ENCODE measurements at regions not wholly inside any gene's neighbourhood (a gene's known extent, or its start where the extent isn't known, plus 50 kb on each side); places are given as distances from the start of the nearest gene placed in this dataset.

GRCh38 chr5:156232251-156232869 lies 94.6 kb upstream of the SGCD start:
- no peak for TF ChIP-seq SIN3A (IDR thresholded peaks at IDR 0.05; ENCODE audit: borderline replicate concordance, insufficient read depth, low read depth, low read length)
- H3K9me3 ChIP-seq (ENCODE audit: control insufficient read depth, insufficient read depth, low read depth, low read length): no peaks in the 10 kb centered on the region
- intact Hi-C loops (cut with micrococcal nuclease; ENCODE audit: unreplicated experiment): no loop called here
- H3K36me3 ChIP-seq (ENCODE audit: control insufficient read depth, insufficient read depth, low read length): no peaks in the 10 kb centered on the region
- no TSS peak for BruUV-seq (replicated peaks)
- no peaks in the 10 kb centered on the region for H3K4me1 ChIP-seq (ENCODE audit: control insufficient read depth, insufficient read depth, low read length)
- H3K27me3 ChIP-seq (ENCODE audit: control insufficient read depth, insufficient read depth, low read length): no peaks in the 10 kb centered on the region
- H3K27ac ChIP-seq (ENCODE audit: low read length): no peak overlapping the region
- H3K4me3 ChIP-seq (ENCODE audit: low read depth in 2 of 2, low read length in 2 of 2): no peak overlapping the region
- ChIA-PET POLR2A (no interaction called here), CTCF (no interaction called here)
- DNase-seq (ENCODE audit: low read depth, low spot score): no peak
- in situ Hi-C loops (cut with HindIII; ENCODE audit: low pct_unique_long_range_greater_than_20kb, low sequenced_read_pairs): no loop called here
- ATAC-seq: no peak

DNA sequence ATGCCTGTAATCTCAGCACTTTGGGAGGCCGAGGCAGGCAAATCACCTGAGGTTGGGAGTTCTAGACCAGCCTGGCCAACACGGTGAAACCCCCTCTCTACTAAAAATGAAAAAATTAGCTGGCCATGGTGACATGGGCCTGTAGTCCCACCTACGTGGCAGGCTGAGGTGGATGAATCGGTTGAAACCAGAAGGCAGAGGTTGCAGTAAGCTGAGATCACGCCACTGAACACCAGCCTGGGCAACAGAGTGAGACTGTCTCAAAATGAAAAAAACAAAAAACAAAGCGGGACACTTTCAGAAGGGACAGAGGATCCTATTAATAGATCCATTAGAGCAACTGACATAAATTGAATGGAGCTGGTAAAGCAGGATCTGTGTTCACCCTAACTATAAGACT lies 89.6 kb upstream of the SGCD start:
- no peaks in the 10 kb centered on the region for H3K9me3 ChIP-seq (ENCODE audit: control insufficient read depth, insufficient read depth, low read depth, low read length)
- ATAC-seq (no peak), DNase-seq (ENCODE audit: low read depth, low spot score) (no peak)
- no peak for TF ChIP-seq CTCF (IDR thresholded peaks at IDR 0.05)
- TF ChIP-seq POLR2AphosphoS5 (IDR thresholded peaks at IDR 0.05; ENCODE audit: low read depth, low read length): no peak
- TF ChIP-seq, protein P1, sequence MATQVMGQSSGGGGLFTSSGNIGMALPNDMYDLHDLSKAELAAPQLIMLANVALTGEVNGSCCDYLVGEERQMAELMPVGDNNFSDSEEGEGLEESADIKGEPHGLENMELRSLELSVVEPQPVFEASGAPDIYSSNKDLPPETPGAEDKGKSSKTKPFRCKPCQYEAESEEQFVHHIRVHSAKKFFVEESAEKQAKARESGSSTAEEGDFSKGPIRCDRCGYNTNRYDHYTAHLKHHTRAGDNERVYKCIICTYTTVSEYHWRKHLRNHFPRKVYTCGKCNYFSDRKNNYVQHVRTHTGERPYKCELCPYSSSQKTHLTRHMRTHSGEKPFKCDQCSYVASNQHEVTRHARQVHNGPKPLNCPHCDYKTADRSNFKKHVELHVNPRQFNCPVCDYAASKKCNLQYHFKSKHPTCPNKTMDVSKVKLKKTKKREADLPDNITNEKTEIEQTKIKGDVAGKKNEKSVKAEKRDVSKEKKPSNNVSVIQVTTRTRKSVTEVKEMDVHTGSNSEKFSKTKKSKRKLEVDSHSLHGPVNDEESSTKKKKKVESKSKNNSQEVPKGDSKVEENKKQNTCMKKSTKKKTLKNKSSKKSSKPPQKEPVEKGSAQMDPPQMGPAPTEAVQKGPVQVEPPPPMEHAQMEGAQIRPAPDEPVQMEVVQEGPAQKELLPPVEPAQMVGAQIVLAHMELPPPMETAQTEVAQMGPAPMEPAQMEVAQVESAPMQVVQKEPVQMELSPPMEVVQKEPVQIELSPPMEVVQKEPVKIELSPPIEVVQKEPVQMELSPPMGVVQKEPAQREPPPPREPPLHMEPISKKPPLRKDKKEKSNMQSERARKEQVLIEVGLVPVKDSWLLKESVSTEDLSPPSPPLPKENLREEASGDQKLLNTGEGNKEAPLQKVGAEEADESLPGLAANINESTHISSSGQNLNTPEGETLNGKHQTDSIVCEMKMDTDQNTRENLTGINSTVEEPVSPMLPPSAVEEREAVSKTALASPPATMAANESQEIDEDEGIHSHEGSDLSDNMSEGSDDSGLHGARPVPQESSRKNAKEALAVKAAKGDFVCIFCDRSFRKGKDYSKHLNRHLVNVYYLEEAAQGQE (IDR thresholded peaks at IDR 0.05; ENCODE audit: insufficient read depth in 1 of 2, low read depth in 2 of 2, low read length in 1 of 2): no peak
- TF ChIP-seq SIN3A (IDR thresholded peaks at IDR 0.05; ENCODE audit: borderline replicate concordance, insufficient read depth, low read depth, low read length): no peak
- TF ChIP-seq TCF7L2 (IDR thresholded peaks at IDR 0.05; ENCODE audit: low read depth, low read length): no peak
- no TSS peak for BruUV-seq (replicated peaks)
- in situ Hi-C loops (cut with HindIII; ENCODE audit: low pct_unique_long_range_greater_than_20kb, low sequenced_read_pairs) (no loop called here), intact Hi-C loops (cut with micrococcal nuclease; ENCODE audit: unreplicated experiment) (no loop called here)
- H3K4me3 ChIP-seq (ENCODE audit: low read depth in 2 of 2, low read length in 2 of 2): no peak overlapping the region
- POLR2A ChIA-PET: no interaction called here
- H3K27me3 ChIP-seq (ENCODE audit: control insufficient read depth, insufficient read depth, low read length): no peaks in the 10 kb centered on the region
- CTCF ChIA-PET: no interaction called here
- no peak overlapping the region for H3K27ac ChIP-seq (ENCODE audit: low read length)
- H3K36me3 ChIP-seq (ENCODE audit: control insufficient read depth, insufficient read depth, low read length): no peaks in the 10 kb centered on the region
- no peaks in the 10 kb centered on the region for H3K4me1 ChIP-seq (ENCODE audit: control insufficient read depth, insufficient read depth, low read length)

- Histone ChIP-seq H3K36me3 (ENCODE audit: control insufficient read depth, insufficient read depth, low read length) (no peaks in the 10 kb centered on the region), H3K27ac (ENCODE audit: low read length) (no peak overlapping the region), H3K4me1 (ENCODE audit: control insufficient read depth, insufficient read depth, low read length) (no peaks in the 10 kb centered on the region), H3K27me3 (ENCODE audit: control insufficient read depth, insufficient read depth, low read length) (no peaks in the 10 kb centered on the region), H3K4me3 (ENCODE audit: low read depth in 2 of 2, low read length in 2 of 2) (no peak overlapping the region), H3K9me3 (ENCODE audit: control insufficient read depth, insufficient read depth, low read depth, low read length) (no peaks in the 10 kb centered on the region)
- in situ Hi-C loops (cut with HindIII; ENCODE audit: low pct_unique_long_range_greater_than_20kb, low sequenced_read_pairs): no loop called here
- no peak for ATAC-seq
- no TSS peak for BruUV-seq (replicated peaks)
- TF ChIP-seq, protein P1 (IDR thresholded peaks at IDR 0.05; ENCODE audit: insufficient read depth in 1 of 2, low read depth in 2 of 2, low read length in 1 of 2): no peak
- TF ChIP-seq TCF7L2 (IDR thresholded peaks at IDR 0.05; ENCODE audit: low read depth, low read length) (no peak), SIN3A (IDR thresholded peaks at IDR 0.05; ENCODE audit: borderline replicate concordance, insufficient read depth, low read depth, low read length) (no peak), POLR2AphosphoS5 (IDR thresholded peaks at IDR 0.05; ENCODE audit: low read depth, low read length) (no peak), CTCF (IDR thresholded peaks at IDR 0.05) (no peak)
- intact Hi-C loops (cut with micrococcal nuclease; ENCODE audit: unreplicated experiment): no loop called here
- POLR2A ChIA-PET: no interaction called here
- CTCF ChIA-PET: no interaction called here
- DNase-seq (ENCODE audit: low read depth, low spot score): no peak
These were observed 87.2 kb upstream of the SGCD start for GRCh38 chr5:156239800-156240199.
